DND-41 (cell line): ENCODE measurements at regions not wholly inside any gene's neighbourhood (a gene's known extent, or its start where the extent isn't known, plus 50 kb on each side); places are given as distances from the start of the nearest gene placed in this dataset.

Source experiments
- ATAC-seq: fragments of 200-7000 bp; cut with Tn5 transposase; 3 replicates; pipeline ENCODE4 v1.9.1; 2021; ENCODE audit warnings: low read depth; ENCODE audit not compliant: insufficient read depth
- DNase-seq: peaks from one replicate; pipeline ENCODE4 v3.0.0-alpha.2; 2020
- H2AFZ ChIP-seq: 2 replicates; pipeline ENCODE4 v1.6.0; 2012; ENCODE audit warnings: low read depth, low read length
- H3K27ac ChIP-seq: 2 replicates; pipeline ENCODE4 v1.5.1; 2012; ENCODE audit warnings: low read length, inconsistent platforms
- H3K27me3 ChIP-seq: fragments of 200-600 bp; sonication (generic); 2 replicates; pipeline ENCODE4 v1.6.0; 2012; ENCODE audit warnings: low read length, mild to moderate bottlenecking, inconsistent platforms; ENCODE audit not compliant: insufficient read depth, poor library complexity
- H3K36me3 ChIP-seq: 2 replicates; pipeline ENCODE4 v1.5.1; 2012; ENCODE audit warnings: low read length, inconsistent platforms; ENCODE audit not compliant: insufficient read depth
- H3K4me1 ChIP-seq: 2 replicates; pipeline ENCODE4 v1.5.1; 2012; ENCODE audit warnings: mild to moderate bottlenecking, low read length; ENCODE audit not compliant: insufficient read depth
- H3K4me2 ChIP-seq: 2 replicates; pipeline ENCODE4 v1.6.0; 2012; ENCODE audit warnings: mild to moderate bottlenecking, moderate library complexity, low read length, inconsistent platforms; ENCODE audit not compliant: insufficient read depth
- H3K4me3 ChIP-seq, 2 experiments: fragments of 200-600 bp in 1 of 2; shearing (Covaris generic) in 1 of 2; 2 replicates each; pipeline ENCODE4 v1.5.1; 2012 to 2016; ENCODE audit warnings: inconsistent platforms in 2 of 2, low read length in 2 of 2, mild to moderate bottlenecking in 2 of 2, low read depth in 1 of 2, moderate library complexity in 1 of 2
- H3K79me2 ChIP-seq: 2 replicates; pipeline ENCODE4 v1.6.0; 2012; ENCODE audit warnings: low read length, inconsistent platforms; ENCODE audit not compliant: insufficient read depth
- H3K9ac ChIP-seq: 2 replicates; pipeline ENCODE4 v1.6.0; 2012; ENCODE audit warnings: low read depth, mild to moderate bottlenecking, inconsistent platforms, low read length, moderate library complexity
- H3K9me3 ChIP-seq: 2 replicates; pipeline ENCODE4 v1.5.1; 2012; ENCODE audit warnings: low read length, moderate library complexity, mild to moderate bottlenecking, inconsistent platforms; ENCODE audit not compliant: insufficient read depth, severe bottlenecking
- H4K20me1 ChIP-seq: 2 replicates; pipeline ENCODE4 v1.6.0; 2012; ENCODE audit warnings: low read length; ENCODE audit not compliant: insufficient read depth
- EZH2 ChIP-seq: IDR thresholded peaks from 3 replicates; pipeline ENCODE4 v1.6.1; 2012; ENCODE audit warnings: borderline replicate concordance, low read depth, mild to moderate bottlenecking, moderate library complexity, low read length, inconsistent platforms; ENCODE audit not compliant: severe bottlenecking
- TF ChIP-seq, protein P1 (sequence below): IDR thresholded peaks from 2 replicates; pipeline ENCODE4 v1.5.1; 2012; ENCODE audit warnings: borderline replicate concordance, low read length, moderate library complexity, mild to moderate bottlenecking; ENCODE audit not compliant: poor library complexity, severe bottlenecking; ENCODE audit errors: extremely low read depth

DNA sequence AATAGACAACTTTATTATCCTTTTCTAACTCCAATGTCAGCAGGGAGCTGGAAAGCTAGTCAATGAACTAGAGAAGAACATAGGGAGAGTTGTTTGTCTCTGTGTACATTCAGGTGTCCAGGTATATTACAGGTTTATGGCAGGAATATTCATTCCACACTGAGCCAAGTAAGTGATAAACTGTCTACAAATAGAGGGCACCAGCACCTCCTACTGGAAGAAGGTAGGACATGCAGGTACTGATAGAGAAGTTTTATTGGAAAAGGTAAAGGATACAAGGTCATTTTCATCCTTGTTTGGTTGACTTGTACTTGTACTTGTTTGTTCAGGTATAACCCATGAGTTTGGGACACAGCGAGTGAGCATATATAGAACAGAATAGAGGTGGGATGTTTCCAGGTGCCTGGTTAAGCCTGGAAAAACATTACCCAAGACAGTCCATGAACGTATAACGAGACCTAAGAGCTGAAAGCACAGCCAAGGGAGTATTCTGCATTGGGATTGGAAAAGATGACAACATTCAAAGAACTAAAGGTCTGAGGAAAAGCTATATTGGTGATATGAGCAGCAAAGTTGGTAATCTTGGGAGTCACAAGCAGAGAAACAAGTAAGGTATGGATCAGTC lies 61.4 kb upstream of the PPP1R3C start:
- Histone ChIP-seq H3K27ac (no peak overlapping the region), H3K4me3 (no peak overlapping the region), H3K4me2 (no peak overlapping the region), H2AFZ (no peak overlapping the region), H3K36me3 (no peaks in the 10 kb centered on the region), H3K9me3 (no peaks in the 10 kb centered on the region), H4K20me1 (no peaks in the 10 kb centered on the region), H3K4me1 (no peaks in the 10 kb centered on the region), H3K27me3 (no peaks in the 10 kb centered on the region), H3K79me2 (no peaks in the 10 kb centered on the region), H3K9ac (no peak overlapping the region)
- TF ChIP-seq EZH2, result no peak
- TF ChIP-seq, protein P1, sequence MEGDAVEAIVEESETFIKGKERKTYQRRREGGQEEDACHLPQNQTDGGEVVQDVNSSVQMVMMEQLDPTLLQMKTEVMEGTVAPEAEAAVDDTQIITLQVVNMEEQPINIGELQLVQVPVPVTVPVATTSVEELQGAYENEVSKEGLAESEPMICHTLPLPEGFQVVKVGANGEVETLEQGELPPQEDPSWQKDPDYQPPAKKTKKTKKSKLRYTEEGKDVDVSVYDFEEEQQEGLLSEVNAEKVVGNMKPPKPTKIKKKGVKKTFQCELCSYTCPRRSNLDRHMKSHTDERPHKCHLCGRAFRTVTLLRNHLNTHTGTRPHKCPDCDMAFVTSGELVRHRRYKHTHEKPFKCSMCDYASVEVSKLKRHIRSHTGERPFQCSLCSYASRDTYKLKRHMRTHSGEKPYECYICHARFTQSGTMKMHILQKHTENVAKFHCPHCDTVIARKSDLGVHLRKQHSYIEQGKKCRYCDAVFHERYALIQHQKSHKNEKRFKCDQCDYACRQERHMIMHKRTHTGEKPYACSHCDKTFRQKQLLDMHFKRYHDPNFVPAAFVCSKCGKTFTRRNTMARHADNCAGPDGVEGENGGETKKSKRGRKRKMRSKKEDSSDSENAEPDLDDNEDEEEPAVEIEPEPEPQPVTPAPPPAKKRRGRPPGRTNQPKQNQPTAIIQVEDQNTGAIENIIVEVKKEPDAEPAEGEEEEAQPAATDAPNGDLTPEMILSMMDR, result peak; percentile 87
- DNase-seq (peak; percentile 22), ATAC-seq (no peak)

DNA sequence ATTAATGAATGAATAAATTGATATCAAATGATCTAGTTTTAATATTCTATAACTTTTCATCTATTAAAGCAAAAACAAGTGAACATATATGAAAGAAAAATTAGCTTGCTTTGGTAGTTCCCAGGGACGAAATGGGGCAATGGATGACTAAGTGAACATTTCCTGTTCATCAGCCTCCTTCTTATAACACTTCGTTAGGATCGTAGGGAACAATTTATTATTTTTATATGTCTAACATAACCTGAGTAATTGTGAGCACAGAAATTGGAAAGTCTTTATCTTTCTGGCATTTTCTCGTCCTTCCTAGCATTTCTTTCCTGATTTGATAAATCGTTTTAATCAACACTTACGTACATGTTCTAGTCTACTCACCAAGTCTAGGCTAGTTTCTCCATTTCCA lies 59.1 kb upstream of the PPP1R3C start:
- no peak overlapping the region for H3K4me2 ChIP-seq
- no peaks in the 10 kb centered on the region for H3K9me3 ChIP-seq
- TF ChIP-seq EZH2, result no peak
- TF ChIP-seq, protein P1, result no peak
- no peak overlapping the region for H3K4me3 ChIP-seq
- H3K9ac ChIP-seq, result no peak overlapping the region
- H3K27me3 ChIP-seq, result no peaks in the 10 kb centered on the region
- ATAC-seq, result no peak
- no peaks in the 10 kb centered on the region for H3K4me1 ChIP-seq
- no peaks in the 10 kb centered on the region for H3K36me3 ChIP-seq
- H2AFZ ChIP-seq, result no peak overlapping the region
- no peaks in the 10 kb centered on the region for H3K79me2 ChIP-seq
- H4K20me1 ChIP-seq, result no peaks in the 10 kb centered on the region
- DNase-seq, result no peak
- H3K27ac ChIP-seq, result no peak overlapping the region

DNA sequence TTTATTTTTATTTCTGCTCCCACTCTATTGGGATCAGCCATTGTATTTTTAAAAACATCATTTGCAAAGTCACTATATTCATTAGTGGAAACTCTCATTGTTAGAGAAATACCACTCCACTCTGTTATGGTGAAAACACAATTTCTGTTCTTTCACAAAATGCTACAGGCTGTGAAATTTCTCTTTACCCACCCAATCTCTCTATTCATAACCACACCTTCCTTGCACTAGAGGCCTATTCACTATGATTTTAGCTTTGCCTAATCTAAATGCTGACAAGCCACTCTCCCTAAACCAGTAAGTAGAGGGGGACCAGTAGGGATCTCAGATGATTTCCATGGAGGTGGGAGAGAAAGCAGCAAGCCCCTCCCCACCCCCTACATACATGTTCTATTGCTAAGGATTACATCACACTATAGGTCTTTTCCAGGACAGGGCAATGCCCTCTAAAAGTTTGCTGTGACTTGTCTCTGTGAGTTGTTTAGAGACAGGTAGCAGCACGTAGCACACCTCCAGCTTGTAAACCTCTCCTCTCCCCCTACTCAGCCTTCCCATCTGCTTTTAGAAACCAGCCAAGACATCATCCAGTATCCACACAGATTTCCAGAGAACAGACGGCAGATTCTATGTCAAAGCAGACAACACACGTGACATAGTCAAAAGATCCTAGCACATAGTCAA lies 58.3 kb upstream of the PPP1R3C start:
- DNase-seq, result no peak
- Histone ChIP-seq H2AFZ (no peak overlapping the region), H3K79me2 (no peaks in the 10 kb centered on the region), H3K27ac (no peak overlapping the region), H3K4me1 (no peaks in the 10 kb centered on the region), H3K9ac (no peak overlapping the region), H3K27me3 (no peaks in the 10 kb centered on the region), H3K9me3 (no peaks in the 10 kb centered on the region), H3K4me2 (no peak overlapping the region), H4K20me1 (no peaks in the 10 kb centered on the region), H3K4me3 (no peak overlapping the region), H3K36me3 (no peaks in the 10 kb centered on the region)
- no peak for ATAC-seq
- TF ChIP-seq EZH2, result no peak
- TF ChIP-seq, protein P1, result no peak
